SK-N-SH (cell line): ENCODE measurements at regions not wholly inside any gene's neighbourhood (a gene's known extent, or its start where the extent isn't known, plus 50 kb on each side); places are given as distances from the start of the nearest gene placed in this dataset.

Source experiments
- CHD2 ChIP-seq: fragments of 150-350 bp; IDR thresholded peaks from 2 replicates; pipeline ENCODE4 v1.6.1; 2018; ENCODE audit warnings: low read length; ENCODE audit not compliant: partially characterized antibody
- CTCF ChIP-seq: fragments of 200-600 bp; sonication (generic); IDR thresholded peaks from 2 replicates; pipeline ENCODE4 v1.6.1; 2017; ENCODE audit warnings: antibody characterized with exemption, mild to moderate bottlenecking, moderate library complexity
- EP300 ChIP-seq, 2 experiments: IDR thresholded peaks; 2 replicates each; pipeline versions ENCODE4 v1.4.0 to v1.6.1; 2012; ENCODE audit warnings: borderline replicate concordance in 1 of 2, low read depth in 1 of 2, low read length in 1 of 2
- EZH2phosphoT487 ChIP-seq: fragments of 200-600 bp; sonication (generic); IDR thresholded peaks from 2 replicates; pipeline ENCODE4 v1.6.1; 2017; ENCODE audit warnings: low read depth, mixed run types, mild to moderate bottlenecking, antibody characterized with exemption, moderate library complexity, borderline replicate concordance
- FOSL2 ChIP-seq: IDR thresholded peaks from 2 replicates; pipeline ENCODE4 v1.4.0; 2012; ENCODE audit warnings: low read depth, mild to moderate bottlenecking, moderate library complexity, borderline replicate concordance
- MAX ChIP-seq: IDR thresholded peaks from 2 replicates; pipeline ENCODE4 v1.4.0; 2012; ENCODE audit warnings: low read depth
- RAD21 ChIP-seq: IDR thresholded peaks from 2 replicates; pipeline ENCODE4 v1.6.1; 2012; ENCODE audit warnings: mild to moderate bottlenecking, low read length
- REST ChIP-seq: IDR thresholded peaks from 2 replicates; pipeline ENCODE4 v1.6.1; 2012; ENCODE audit warnings: mild to moderate bottlenecking, low read depth, low read length, moderate library complexity
- RFX5 ChIP-seq: IDR thresholded peaks from 2 replicates; pipeline ENCODE4 v1.6.1; 2012; ENCODE audit warnings: mild to moderate bottlenecking, improper control_type of control experiment, low read length
- RXRA ChIP-seq: IDR thresholded peaks from 2 replicates; pipeline ENCODE4 v1.4.0; 2012; ENCODE audit warnings: low read depth, mild to moderate bottlenecking, borderline replicate concordance
- SMC3 ChIP-seq: IDR thresholded peaks from 2 replicates; pipeline ENCODE4 v1.6.1; 2012; ENCODE audit warnings: low read depth, low read length, improper control_type of control experiment
- TAF1 ChIP-seq: IDR thresholded peaks from 2 replicates; pipeline ENCODE4 v1.6.1; 2012; ENCODE audit warnings: low read depth, mild to moderate bottlenecking, low read length, moderate library complexity, borderline replicate concordance
- USF2 ChIP-seq: fragments of 150-350 bp; IDR thresholded peaks from 2 replicates; pipeline ENCODE4 v1.6.1; 2017; ENCODE audit warnings: antibody characterized with exemption, low read length, low read depth, borderline replicate concordance

GRCh38 chr10:131673396-131673795 is 227.4 kb upstream of the PPP2R2D start:
- TF ChIP-seq RAD21, result no peak
- no peak for TF ChIP-seq CTCF
- TF ChIP-seq EP300 (IDR thresholded peaks at IDR 0.05; ENCODE audit: borderline replicate concordance in 1 of 2, low read depth in 1 of 2, low read length in 1 of 2), result no peak
- TF ChIP-seq RFX5, result no peak
- TF ChIP-seq SMC3, result no peak
- TF ChIP-seq EZH2phosphoT487, result no peak
- TF ChIP-seq RXRA, result no peak
- TF ChIP-seq FOSL2, result no peak
- TF ChIP-seq CHD2, result no peak
- TF ChIP-seq TAF1, result no peak
- TF ChIP-seq REST, result no peak
- TF ChIP-seq USF2, result no peak
- TF ChIP-seq MAX, result no peak
